Heart left ventricle (tissue), 13 donors: ENCODE measurements at regions not wholly inside any gene's neighbourhood (a gene's known extent, or its start where the extent isn't known, plus 50 kb on each side); places are given as distances from the start of the nearest gene placed in this dataset.

Experiments
- CTCF ChIP-seq, 12 donors: fragments of 200-600 bp; sonication (generic) in 4 of 12; IDR thresholded peaks; one replicate each; pipeline versions ENCODE4 v1.5.0 to v1.8.0; 2018 to 2022; ENCODE audit warnings: antibody characterized with exemption in 12 of 12, mild to moderate bottlenecking in 5 of 12
- POLR2A ChIP-seq, 2 donors: fragments of 450-650 bp; IDR thresholded peaks; one replicate each; pipeline ENCODE4 v1.6.1; 2017; ENCODE audit warnings: antibody characterized with exemption in 2 of 2, mild to moderate bottlenecking in 2 of 2, moderate library complexity in 2 of 2
- donor health status: ischemic (EF 13 %, LVEDD 7.1; RV severe dilation, severe dysfunction).
- donor health status: DM: no; HTN: yes; CAD: no.
- donor health status: DM: no; HTN: no; CAD: no.
- donor health status: ischemic (EF 25% LVEDD 6.9; RV normal size, moderate dysfunction).
- donor health status: ischemic (EF 25% LVEDD 5.7; RV mildly dilated, moderate dysfunction).
- donor health status: ischemic (EF 35%, LVEDD 5.7; RV mildly dilated, moderate dysfunction).
- donor health status: nonischemic (EF 11% LVEDD 7.7; RV severe dilation, severe dysfunction).
- donor health status: DM: yes; HTN: yes; CAD: no.
- donor health status: PGD.
- donor health status: ischemic (EF 29% LVEDD 5.4; RV normal size, mild dysfunction).
- donor health status: nonischemic (EF 23%, LVEDD 6.1; RV moderate dilation, normal function).

GRCh38 chr17:63325808-63326207, 120.3 kb downstream of the CYB561 start:
- no peak for TF ChIP-seq CTCF (IDR thresholded peaks at IDR 0.05)
- TF ChIP-seq POLR2A (IDR thresholded peaks at IDR 0.05) = no peak
